ENCODE measurements at regions not wholly inside any gene's neighbourhood (a gene's known extent, or its start where the extent isn't known, plus 50 kb on each side); places are given as distances from the start of the nearest gene placed in this dataset.
"Not testable (repeated sequence)": the region's sequence is repeated elsewhere in the genome, so short reads cannot be mapped to it uniquely, and the experiment has no call there.

GRCh38 chr12:90250766-90251165, 542.1 kb upstream of the ATP2B1 start:
- no peak for DNase-seq

- DNase-seq, result no peak
Observed at GRCh38 chr12:90250042-90250441, 541.4 kb upstream of the ATP2B1 start.

- no peak for DNase-seq
Observed at GRCh38 chr12:90246688-90247087, 538.0 kb upstream of the ATP2B1 start.

GRCh38 chr12:90245391-90245790, 536.8 kb upstream of the ATP2B1 start:
- no peak for DNase-seq

- DNase-seq, result no peak
Observed at GRCh38 chr12:90244232-90244631, 535.6 kb upstream of the ATP2B1 start.

- DNase-seq, result no peak
Observed at GRCh38 chr12:90243211-90243610, 534.6 kb upstream of the ATP2B1 start.

- DNase-seq, result no peak
Observed at GRCh38 chr12:90239732-90240260, 531.2 kb upstream of the ATP2B1 start.

- no peak for DNase-seq
Observed at GRCh38 chr12:90238663-90239271, 530.1 kb upstream of the ATP2B1 start.

GRCh38 chr12:90237841-90238240, 529.2 kb upstream of the ATP2B1 start:
- DNase-seq, result no peak

- no peak for DNase-seq
Observed at GRCh38 chr12:90235642-90236041, 527.0 kb upstream of the ATP2B1 start.

GRCh38 chr12:90234472-90234871, 525.8 kb upstream of the ATP2B1 start:
- no peak for DNase-seq

GRCh38 chr12:90233168-90234100, 524.8 kb upstream of the ATP2B1 start:
- DNase-seq, result no peak

- no peak for DNase-seq
Observed at GRCh38 chr12:90229407-90230170, 521.0 kb upstream of the ATP2B1 start.

GRCh38 chr12:90226211-90226610, 517.6 kb upstream of the ATP2B1 start:
- no peak for DNase-seq

- no peak for DNase-seq
Observed at GRCh38 chr12:90216815-90217214, 508.2 kb upstream of the ATP2B1 start.

GRCh38 chr12:90216020-90216552, 507.4 kb upstream of the ATP2B1 start:
- DNase-seq, result no peak

- DNase-seq, result no peak
Observed at GRCh38 chr12:90211017-90211416, 502.4 kb upstream of the ATP2B1 start.

- DNase-seq, result no peak
Observed at GRCh38 chr12:90209029-90209428, 500.4 kb upstream of the ATP2B1 start.

- DNase-seq, result not testable (repeated sequence)
Observed at GRCh38 chr12:90208379-90208778, 499.7 kb upstream of the ATP2B1 start.

- no peak for DNase-seq
Observed at GRCh38 chr12:90207799-90208198, 499.2 kb upstream of the ATP2B1 start.

- DNase-seq, result no peak
Observed at GRCh38 chr12:90205165-90205564, 496.5 kb upstream of the ATP2B1 start.

- no peak for DNase-seq
Observed at GRCh38 chr12:90203556-90203955, 494.9 kb upstream of the ATP2B1 start.

GRCh38 chr12:90199006-90199405, 490.4 kb upstream of the ATP2B1 start:
- DNase-seq, result no peak

All from activated CD8-positive, alpha-beta memory T cell treated with anti-CD3 and anti-CD28 coated beads for 24 hours (primary cell).